ENCODE measurements at regions not wholly inside any gene's neighbourhood (a gene's known extent, or its start where the extent isn't known, plus 50 kb on each side); places are given as distances from the start of the nearest gene placed in this dataset.

GRCh38 chr11:70021586-70021985 is 56.5 kb upstream of the ANO1 start:
- intact Hi-C loops (cut with micrococcal nuclease) = no loop called here

GRCh38 chr11:70024036-70024772 is 53.9 kb upstream of the ANO1 start:
- intact Hi-C loops (cut with micrococcal nuclease) = no loop called here

- intact Hi-C loops (cut with micrococcal nuclease) = no loop called here
These were observed 53.4 kb upstream of the ANO1 start for GRCh38 chr11:70024773-70025045.

GRCh38 chr11:70025308-70025707 is 52.8 kb upstream of the ANO1 start:
- intact Hi-C loops (cut with micrococcal nuclease) = no loop called here

- intact Hi-C loops (cut with micrococcal nuclease) = no loop called here
These were observed 52.1 kb upstream of the ANO1 start for GRCh38 chr11:70026012-70026411.

GRCh38 chr11:70026726-70027125 is 51.4 kb upstream of the ANO1 start:
- intact Hi-C loops (cut with micrococcal nuclease) = no loop called here

- intact Hi-C loops (cut with micrococcal nuclease) = no loop called here
These were observed 50.7 kb upstream of the ANO1 start for GRCh38 chr11:70027451-70027850.

GRCh38 chr11:70028147-70028855 is 49.8 kb upstream of the ANO1 start:
- intact Hi-C loops (cut with micrococcal nuclease) = no loop called here
